ENCODE measurements at regions not wholly inside any gene's neighbourhood (a gene's known extent, or its start where the extent isn't known, plus 50 kb on each side); places are given as distances from the start of the nearest gene placed in this dataset.

- peak; percentile 71 to 82 for DNase-seq (ENCODE audit: low read depth in 2 of 2)
Observed at GRCh38 chr10:110414548-110415309, 83.0 kb upstream of the DUSP5 start.

- DNase-seq (ENCODE audit: low read depth in 2 of 2), result no peak
Observed at GRCh38 chr10:110415809-110416208, 81.9 kb upstream of the DUSP5 start.

GRCh38 chr10:110416776-110417711 is 80.7 kb upstream of the DUSP5 start:
- DNase-seq (ENCODE audit: low read depth in 2 of 2), result no peak

GRCh38 chr10:110418218-110418617 is 79.5 kb upstream of the DUSP5 start:
- no peak for DNase-seq (ENCODE audit: low read depth in 2 of 2)

- no peak for DNase-seq (ENCODE audit: low read depth in 2 of 2)
Observed at GRCh38 chr10:110419265-110419664, 78.4 kb upstream of the DUSP5 start.

GRCh38 chr10:110420401-110421193 is 77.1 kb upstream of the DUSP5 start:
- no peak for DNase-seq (ENCODE audit: low read depth in 2 of 2)

- DNase-seq (ENCODE audit: low read depth in 2 of 2), result no peak
Observed at GRCh38 chr10:110421512-110422138, 76.1 kb upstream of the DUSP5 start.

GRCh38 chr10:110422548-110422947 is 75.2 kb upstream of the DUSP5 start:
- no peak for DNase-seq (ENCODE audit: low read depth in 2 of 2)

GRCh38 chr10:110423650-110424049 is 74.1 kb upstream of the DUSP5 start:
- no peak for DNase-seq (ENCODE audit: low read depth in 2 of 2)

- DNase-seq (ENCODE audit: low read depth in 2 of 2), result peak; percentile 43 to 65
Observed at GRCh38 chr10:110425684-110426293, 71.9 kb upstream of the DUSP5 start.

GRCh38 chr10:110426294-110427181 is 71.2 kb upstream of the DUSP5 start:
- no peak for DNase-seq (ENCODE audit: low read depth in 2 of 2)

GRCh38 chr10:110429301-110429700 is 68.4 kb upstream of the DUSP5 start:
- DNase-seq (ENCODE audit: low read depth in 2 of 2), result no peak

- DNase-seq (ENCODE audit: low read depth in 2 of 2), result no peak
Observed at GRCh38 chr10:110430340-110431273, 67.1 kb upstream of the DUSP5 start.

- DNase-seq (ENCODE audit: low read depth in 2 of 2), result no peak
Observed at GRCh38 chr10:110431659-110432058, 66.0 kb upstream of the DUSP5 start.

GRCh38 chr10:110432084-110432483 is 65.6 kb upstream of the DUSP5 start:
- no peak for DNase-seq (ENCODE audit: low read depth in 2 of 2)

GRCh38 chr10:110432814-110433565 is 64.7 kb upstream of the DUSP5 start:
- no peak for DNase-seq (ENCODE audit: low read depth in 2 of 2)

GRCh38 chr10:110433740-110434139 is 64.0 kb upstream of the DUSP5 start:
- no peak for DNase-seq (ENCODE audit: low read depth in 2 of 2)

GRCh38 chr10:110434489-110435096 is 63.1 kb upstream of the DUSP5 start:
- DNase-seq (ENCODE audit: low read depth in 2 of 2), result no peak
